Heart left ventricle (tissue), 16 donors: ENCODE measurements at regions not wholly inside any gene's neighbourhood (a gene's known extent, or its start where the extent isn't known, plus 50 kb on each side); places are given as distances from the start of the nearest gene placed in this dataset.
A peak's percentile ranks its signal among the peaks of the same experiment; 100 is the strongest.

ENCODE experiments used
- ATAC-seq, 4 donors: fragments of 200-7000 bp; cut with Tn5 transposase; one replicate each; pipeline ENCODE4 v1.9.1; 2020 to 2022; ENCODE audit warnings: moderate library complexity in 4 of 4, mild to moderate bottlenecking in 3 of 4, moderate number of reproducible peaks in 1 of 4
- DNase-seq, 5 donors: peaks; one replicate each; pipeline ENCODE4 v3.0.0-alpha.2; 2020
- H3K27ac ChIP-seq, 12 donors: fragments of 200-600 bp; sonication (generic) in 4 of 12; one replicate each; pipeline versions ENCODE4 v1.5.0 to v1.8.0; 2016 to 2022; ENCODE audit warnings: mild to moderate bottlenecking in 2 of 12
- H3K27me3 ChIP-seq, 9 donors: fragments of 200-600 bp; sonication (generic) in 2 of 9; one replicate each; pipeline versions ENCODE4 v1.5.1 to v1.8.0; 2016 to 2022; ENCODE audit warnings: mild to moderate bottlenecking in 3 of 9
- H3K36me3 ChIP-seq, 9 donors: fragments of 200-600 bp; sonication (generic) in 2 of 9; one replicate each; pipeline versions ENCODE4 v1.5.0 to v1.8.0; 2018 to 2022; ENCODE audit warnings: mild to moderate bottlenecking in 2 of 9
- H3K4me1 ChIP-seq, 12 donors: fragments of 200-600 bp; sonication (generic) in 4 of 12; one replicate each; pipeline versions ENCODE4 v1.5.0 to v1.8.0; 2016 to 2022; ENCODE audit warnings: mild to moderate bottlenecking in 3 of 12
- H3K4me3 ChIP-seq, 12 donors: fragments of 200-600 bp; sonication (generic) in 4 of 12; one replicate each; pipeline versions ENCODE4 v1.5.0 to v1.8.0; 2017 to 2022; ENCODE audit warnings: mild to moderate bottlenecking in 9 of 12, moderate library complexity in 4 of 12
- H3K9me3 ChIP-seq, 12 donors: fragments of 200-600 bp; sonication (generic) in 4 of 12; one replicate each; pipeline versions ENCODE4 v1.5.0 to v1.8.0; 2016 to 2022; ENCODE audit warnings: mild to moderate bottlenecking in 1 of 12
- POLR2A ChIP-seq, 2 donors: fragments of 450-650 bp; IDR thresholded peaks; one replicate each; pipeline ENCODE4 v1.6.1; 2017; ENCODE audit warnings: antibody characterized with exemption in 2 of 2, mild to moderate bottlenecking in 2 of 2, moderate library complexity in 2 of 2
- WGBS, 4 donors: extraction: QIAGEN DNeasy Blood & Tissue Kit in 2 of 4; methylation state at CpG; one replicate each; pipeline versions ENCODE4 v1.1.5 to v1.1.7; 2013 to 2018; 5-methylcytosine and 5-hydroxymethylcytosine counted together
- intact Hi-C, 10 donors: fragments of 100-400 bp; cut with DNase I; formaldehyde crosslinking; loops; one replicate each; pipeline versions ENCODE4 v1.11.1 to v1.14.2; 2022
- TF ChIP-seq, protein P1 (sequence below), 12 donors: fragments of 200-600 bp; sonication (generic) in 4 of 12; IDR thresholded peaks; one replicate each; pipeline versions ENCODE4 v1.5.0 to v1.8.0; 2018 to 2022; ENCODE audit warnings: antibody characterized with exemption in 12 of 12, mild to moderate bottlenecking in 5 of 12
- donor health status: ischemic (EF 13 %, LVEDD 7.1; RV severe dilation, severe dysfunction).
- donor health status: healthy with polysubstance abuse.
- donor health status: DM: no; HTN: yes; CAD: no.
- donor health status: DM: no; HTN: no; CAD: no.
- donor health status: ischemic (EF 25% LVEDD 6.9; RV normal size, moderate dysfunction).
- donor health status: ischemic (EF 25% LVEDD 5.7; RV mildly dilated, moderate dysfunction).
- donor health status: healthy.
- donor health status: DM: yes; HTN: yes; CAD: no.
- donor health status: ischemic (EF 35%, LVEDD 5.7; RV mildly dilated, moderate dysfunction).
- donor health status: nonischemic (EF 11% LVEDD 7.7; RV severe dilation, severe dysfunction).
- donor health status: DM: yes; HTN: yes; CAD: no.
- donor health status: PGD.
- donor health status: ischemic (EF 29% LVEDD 5.4; RV normal size, mild dysfunction).
- donor health status: nonischemic (EF 23%, LVEDD 6.1; RV moderate dilation, normal function).

DNA sequence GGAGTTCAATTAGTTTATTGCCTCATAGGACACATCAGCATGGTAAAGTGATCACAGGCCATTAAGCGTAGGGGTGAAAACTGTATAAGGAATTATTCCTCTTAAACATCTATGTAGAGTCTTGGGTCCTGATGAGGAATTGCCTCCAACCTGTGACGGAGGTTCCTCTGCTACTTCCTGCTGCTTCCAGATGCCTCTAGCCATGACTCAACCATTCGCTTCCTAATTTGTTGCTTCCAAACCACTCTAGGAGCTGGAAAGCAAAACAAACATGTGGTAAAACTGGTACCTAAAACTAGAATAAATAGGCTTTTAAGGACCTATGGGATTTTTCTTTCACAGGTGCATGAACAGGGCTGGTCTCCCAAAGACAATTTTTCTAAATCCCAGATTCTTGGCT, 253.8 kb downstream of the KLF12 start:
- Histone ChIP-seq H3K36me3 (no peaks in the 10 kb centered on the region), H3K27me3 (no peaks in the 10 kb centered on the region), H3K4me3 (no peak overlapping the region), H3K4me1 (peaks cover 0 to 23% (median 11%) of the 10 kb centered on the region in 12 donors), H3K9me3 (peaks cover 0 to 10% (median 0%) of the 10 kb centered on the region in 12 donors), H3K27ac (no peak overlapping the region)
- intact Hi-C loops, result loop anchor here in 1 of 10 donors (5.0 kb wide), 1 partner anchor 102 kb away; no protein-coding TSS in a partner anchor
- ATAC-seq (peak in 1 of 4 donors; percentile 47), DNase-seq (no peak)
- no peak for TF ChIP-seq POLR2A (IDR thresholded peaks at IDR 0.05)
- TF ChIP-seq, protein P1, sequence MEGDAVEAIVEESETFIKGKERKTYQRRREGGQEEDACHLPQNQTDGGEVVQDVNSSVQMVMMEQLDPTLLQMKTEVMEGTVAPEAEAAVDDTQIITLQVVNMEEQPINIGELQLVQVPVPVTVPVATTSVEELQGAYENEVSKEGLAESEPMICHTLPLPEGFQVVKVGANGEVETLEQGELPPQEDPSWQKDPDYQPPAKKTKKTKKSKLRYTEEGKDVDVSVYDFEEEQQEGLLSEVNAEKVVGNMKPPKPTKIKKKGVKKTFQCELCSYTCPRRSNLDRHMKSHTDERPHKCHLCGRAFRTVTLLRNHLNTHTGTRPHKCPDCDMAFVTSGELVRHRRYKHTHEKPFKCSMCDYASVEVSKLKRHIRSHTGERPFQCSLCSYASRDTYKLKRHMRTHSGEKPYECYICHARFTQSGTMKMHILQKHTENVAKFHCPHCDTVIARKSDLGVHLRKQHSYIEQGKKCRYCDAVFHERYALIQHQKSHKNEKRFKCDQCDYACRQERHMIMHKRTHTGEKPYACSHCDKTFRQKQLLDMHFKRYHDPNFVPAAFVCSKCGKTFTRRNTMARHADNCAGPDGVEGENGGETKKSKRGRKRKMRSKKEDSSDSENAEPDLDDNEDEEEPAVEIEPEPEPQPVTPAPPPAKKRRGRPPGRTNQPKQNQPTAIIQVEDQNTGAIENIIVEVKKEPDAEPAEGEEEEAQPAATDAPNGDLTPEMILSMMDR (IDR thresholded peaks at IDR 0.05), result no peak
- 77 to 89% (median 87%) methylated on average over 3 of the region's 3 CpGs for WGBS, 4 donors

DNA sequence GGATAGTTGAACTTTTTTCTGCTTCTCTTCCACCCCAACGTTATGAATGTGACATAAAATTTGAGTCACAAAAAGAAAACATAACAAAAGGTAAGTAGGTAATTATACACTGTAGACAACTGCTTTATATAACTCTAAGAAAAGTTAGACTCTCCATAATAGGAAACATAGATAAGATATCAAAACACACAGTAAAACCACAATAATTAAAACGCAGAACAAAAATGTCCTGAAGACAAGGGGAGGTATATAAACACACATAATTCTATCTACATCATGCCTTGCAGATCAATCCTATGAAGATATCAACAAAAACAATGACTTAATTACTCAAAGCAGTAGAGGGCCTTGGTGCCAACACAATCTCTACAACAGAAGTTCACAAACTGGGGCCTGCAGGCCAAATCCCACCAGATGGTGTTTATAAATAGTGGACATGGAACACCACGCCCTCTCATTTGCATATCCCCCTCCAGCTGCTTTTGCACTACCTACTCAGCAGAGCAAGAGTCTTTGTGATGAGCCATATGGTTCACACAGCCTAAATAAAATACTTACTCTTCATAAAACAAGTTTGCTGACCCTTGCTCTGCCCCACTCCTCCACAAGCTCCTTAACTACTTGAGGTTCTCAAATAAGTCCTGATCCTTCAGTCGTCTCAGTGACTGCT, 254.7 kb downstream of the KLF12 start:
- no peaks in the 10 kb centered on the region for H3K27me3 ChIP-seq
- DNase-seq (no peak), ATAC-seq (no peak)
- WGBS, 4 donors, result 57 to 70% (median 63%) methylated on average over 4 of the region's 4 CpGs
- intact Hi-C loops, result loop anchor here in 1 of 10 donors (5.0 kb wide), 1 partner anchor 103 kb away; no protein-coding TSS in a partner anchor
- no peak overlapping the region for H3K4me3 ChIP-seq
- no peak overlapping the region for H3K27ac ChIP-seq
- no peak for TF ChIP-seq POLR2A (IDR thresholded peaks at IDR 0.05)
- TF ChIP-seq, protein P1 (IDR thresholded peaks at IDR 0.05), result no peak
- no peaks in the 10 kb centered on the region for H3K36me3 ChIP-seq
- peaks cover 0 to 10% (median 0%) of the 10 kb centered on the region in 12 donors for H3K9me3 ChIP-seq
- H3K4me1 ChIP-seq, result peaks cover 0 to 23% (median 11%) of the 10 kb centered on the region in 12 donors

DNA sequence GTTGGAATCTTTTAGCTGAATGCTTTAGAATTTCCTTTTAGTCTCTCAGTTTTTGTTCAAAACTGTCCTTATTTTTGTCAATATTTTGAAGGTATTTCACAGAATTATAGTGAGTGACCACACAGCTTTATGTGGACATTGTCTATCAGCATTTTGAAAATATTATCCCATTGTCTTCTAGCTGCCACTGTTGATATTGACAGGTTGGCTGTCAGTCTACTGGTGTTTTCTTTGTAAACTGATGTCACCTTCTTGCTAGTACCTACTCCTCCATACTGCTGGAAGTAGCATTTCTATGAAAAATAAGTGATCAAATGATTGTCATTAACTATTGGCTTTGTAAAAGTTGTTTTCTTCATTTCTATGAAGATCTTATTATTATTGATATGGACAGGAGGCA, 256.8 kb downstream of the KLF12 start:
- no peak for TF ChIP-seq POLR2A (IDR thresholded peaks at IDR 0.05)

DNA sequence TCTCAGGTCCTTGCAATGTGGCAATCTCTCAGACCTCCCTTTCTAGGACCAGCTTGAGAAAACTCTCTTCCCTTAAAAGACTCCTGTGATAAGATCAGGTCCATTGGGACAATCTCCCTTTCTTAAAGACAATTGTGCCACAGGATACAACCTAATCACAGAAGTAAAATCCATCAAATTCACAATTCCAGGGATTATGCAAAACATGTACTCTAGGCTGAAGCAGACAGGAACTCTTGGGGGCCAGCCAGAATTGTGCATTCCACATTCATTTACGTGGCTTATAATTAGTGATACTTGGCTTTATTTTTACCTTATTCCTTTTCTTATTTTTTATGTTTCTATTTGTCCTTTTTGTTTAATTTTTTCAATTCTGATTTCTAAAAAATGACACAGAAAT, 257.9 kb downstream of the KLF12 start:
- Histone ChIP-seq H3K4me3 (no peak overlapping the region), H3K36me3 (no peaks in the 10 kb centered on the region), H3K27me3 (no peaks in the 10 kb centered on the region), H3K27ac (no peak overlapping the region), H3K9me3 (peaks cover 0 to 10% (median 0%) of the 10 kb centered on the region in 12 donors), H3K4me1 (peaks cover 0 to 25% (median 13%) of the 10 kb centered on the region in 12 donors)
- ATAC-seq (peak in 3 of 4 donors; percentile 22 to 50 (median 33)), DNase-seq (peak in 2 of 5 donors; percentile 20 to 28)
- WGBS, 4 donors, result 37 to 46% (median 39%) methylated on average over 1 of the region's 1 CpG
- intact Hi-C loops, result no loop called here
- TF ChIP-seq, protein P1 (IDR thresholded peaks at IDR 0.05), result no peak

More for the DNA sequence above, 256.8 kb downstream of the KLF12 start:
- no peak for DNase-seq
- intact Hi-C loops, result no loop called here
- no peaks in the 10 kb centered on the region for H3K36me3 ChIP-seq
- H3K27me3 ChIP-seq, result no peaks in the 10 kb centered on the region
- peaks cover 0 to 10% (median 0%) of the 10 kb centered on the region in 12 donors for H3K9me3 ChIP-seq
- no peak overlapping the region for H3K27ac ChIP-seq
- H3K4me1 ChIP-seq, result peaks cover 0 to 21% (median 14%) of the 10 kb centered on the region in 12 donors
- no peak for ATAC-seq
- no peak overlapping the region for H3K4me3 ChIP-seq
